Esophagus squamous epithelium (tissue), 4 donors: ENCODE measurements at regions not wholly inside any gene's neighbourhood (a gene's known extent, or its start where the extent isn't known, plus 50 kb on each side); places are given as distances from the start of the nearest gene placed in this dataset.

Experiments
- CTCF ChIP-seq, 6 experiments: fragments of 450-650 bp in 4 of 6; fragments of 200-600 bp in 2 of 6; sonication (generic) in 2 of 6; IDR thresholded peaks; one replicate each; pipeline ENCODE4 v1.5.1; 2016 to 2019; ENCODE audit warnings: antibody characterized with exemption in 6 of 6, mild to moderate bottlenecking in 4 of 6, moderate library complexity in 4 of 6
- POLR2A ChIP-seq, 4 donors: fragments of 450-650 bp; IDR thresholded peaks; one replicate each; pipeline ENCODE4 v1.6.1; 2017; ENCODE audit warnings: antibody characterized with exemption in 4 of 4, mild to moderate bottlenecking in 4 of 4, moderate library complexity in 3 of 4

GRCh38 chr2:10514743-10515142 is 66.6 kb upstream of the ODC1 start:
- no peak for TF ChIP-seq CTCF (IDR thresholded peaks at IDR 0.05)
- no peak for TF ChIP-seq POLR2A (IDR thresholded peaks at IDR 0.05)
